GM18519 (cell line): ENCODE measurements at regions not wholly inside any gene's neighbourhood (a gene's known extent, or its start where the extent isn't known, plus 50 kb on each side); places are given as distances from the start of the nearest gene placed in this dataset.

ENCODE experiments used
- ATAC-seq: cut with Tn5 transposase; IDR thresholded peaks from one replicate; pipeline ENCODE4 v1.9.1; 2021; ENCODE audit warnings: mild to moderate bottlenecking, moderate library complexity; ENCODE audit not compliant: unreplicated experiment, low FRiP score

DNA sequence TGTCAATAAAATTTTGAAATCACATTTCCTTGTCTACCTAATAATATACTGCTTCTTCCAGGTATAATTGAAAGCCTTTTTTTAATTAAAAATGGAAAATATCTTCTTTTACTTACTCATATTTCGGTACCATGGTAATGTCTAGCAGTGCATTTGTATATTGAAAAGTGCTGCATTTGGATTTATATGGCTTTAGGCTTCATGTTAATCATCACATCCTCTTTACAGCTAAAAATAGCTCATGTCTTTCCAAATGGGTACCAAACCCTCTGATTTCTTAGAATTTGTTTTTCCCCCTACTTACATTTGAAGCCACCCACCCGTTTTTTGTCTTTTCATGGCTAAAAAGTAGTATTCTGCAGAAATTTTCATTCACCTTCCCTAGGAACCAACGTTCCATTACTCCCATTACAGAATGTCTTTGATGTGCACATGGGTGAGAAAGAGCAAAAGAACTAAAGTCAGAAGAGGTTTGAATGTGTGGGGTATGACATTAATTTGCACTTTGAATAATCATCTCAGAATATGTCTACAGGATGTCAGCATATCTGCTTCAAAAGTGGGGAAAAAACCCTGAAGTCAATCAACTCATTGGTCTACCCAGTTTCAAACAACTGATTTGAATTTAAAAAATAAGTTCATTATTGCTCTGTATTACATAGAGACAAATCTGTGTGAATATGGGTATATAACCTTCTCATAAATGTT, 935.9 kb downstream of the GATA3 start:
- no peak for ATAC-seq

DNA sequence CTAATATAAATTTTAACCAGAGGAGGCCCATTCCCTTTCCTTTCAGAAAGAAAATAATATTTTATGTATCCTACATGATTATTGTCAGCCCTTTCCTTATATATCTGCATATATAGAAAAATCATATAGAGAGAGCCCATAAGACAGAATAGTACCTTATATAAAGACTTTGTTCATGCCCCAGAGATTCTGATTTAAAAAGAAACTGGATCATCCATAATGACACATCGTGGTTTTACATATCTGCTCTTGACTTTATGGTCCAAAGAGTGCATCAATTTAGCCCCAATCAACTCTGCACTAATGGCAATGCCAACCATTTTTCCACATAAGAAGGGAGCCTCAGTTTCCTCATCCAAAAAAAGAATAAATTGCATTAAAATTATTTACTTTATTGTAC, 937.5 kb downstream of the GATA3 start:
- no peak for ATAC-seq

DNA sequence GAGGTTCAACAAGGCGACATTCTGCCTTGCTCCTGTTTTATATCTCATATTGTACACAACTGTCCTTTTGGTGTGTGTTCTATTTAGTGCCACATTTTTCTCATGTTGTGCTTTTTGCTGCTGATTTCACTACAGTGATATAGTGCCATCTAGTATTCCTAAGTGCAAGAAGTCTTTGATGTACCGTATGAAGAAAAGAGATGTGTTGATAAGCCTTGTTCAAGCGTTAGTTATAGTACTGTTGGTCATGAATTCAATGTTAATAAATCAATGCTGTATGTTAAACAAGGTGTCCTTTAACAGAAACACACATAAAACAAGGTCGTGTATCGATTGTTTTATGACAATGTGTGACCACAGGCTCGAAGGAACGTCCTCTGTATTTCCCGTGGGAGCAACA, 939.4 kb downstream of the GATA3 start:
- ATAC-seq = no peak

DNA sequence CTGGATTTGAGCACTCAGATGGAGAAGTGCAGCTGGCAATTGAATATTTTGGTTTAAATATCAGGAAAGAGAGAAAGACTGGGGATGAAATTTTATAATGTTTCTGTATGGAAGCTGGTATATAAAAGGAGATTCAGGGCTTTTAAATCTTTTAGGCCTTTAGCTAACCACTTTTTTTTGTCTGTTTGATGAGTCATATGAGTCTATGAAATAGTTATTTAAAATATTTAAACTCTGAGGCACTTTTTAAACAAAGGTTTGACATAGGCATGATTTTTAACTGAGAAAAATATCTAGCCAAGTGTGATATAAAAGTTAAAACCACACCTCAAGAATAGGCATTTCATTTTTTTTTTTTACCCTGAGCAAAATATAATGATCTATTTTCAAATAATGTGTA, 944.3 kb downstream of the GATA3 start:
- ATAC-seq = no peak

DNA sequence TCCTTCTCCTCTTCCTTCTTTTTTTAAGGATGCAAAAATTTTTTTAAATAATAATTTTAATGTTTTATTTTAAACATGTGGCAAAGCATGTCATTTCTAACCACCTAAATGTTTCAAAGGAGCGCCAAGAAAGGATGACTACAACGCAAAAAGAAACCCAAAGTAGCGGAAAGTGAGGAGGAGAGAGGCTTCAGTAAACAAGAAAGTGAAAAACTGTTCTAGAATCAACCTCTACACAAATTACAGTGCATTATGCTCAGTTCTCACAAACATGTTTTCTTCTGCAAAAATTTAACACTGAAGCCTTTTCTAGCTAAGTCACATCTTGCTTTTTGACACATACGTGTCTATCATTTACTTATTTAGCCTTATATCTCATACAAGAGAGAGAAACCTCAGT, 948.6 kb downstream of the GATA3 start:
- ATAC-seq = no peak

DNA sequence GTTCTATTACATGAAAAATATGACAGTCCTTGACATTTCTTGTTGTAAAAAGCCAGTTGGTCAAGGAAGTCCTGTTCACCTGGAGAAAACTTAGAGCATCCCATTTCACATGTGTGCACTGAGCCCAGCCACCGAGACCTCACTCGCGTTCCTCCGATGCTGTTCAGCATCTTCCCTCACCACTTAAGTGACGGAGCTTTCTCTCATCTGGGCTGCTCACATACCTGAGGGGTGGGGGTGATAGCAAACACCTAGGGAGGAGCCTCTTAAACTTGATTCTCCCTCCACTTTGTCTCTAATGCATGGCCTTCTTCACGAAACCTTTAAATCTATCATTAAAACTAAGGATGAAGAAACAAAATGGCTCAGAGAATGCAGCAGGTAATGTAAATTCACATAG, 950.2 kb downstream of the GATA3 start:
- ATAC-seq = no peak

DNA sequence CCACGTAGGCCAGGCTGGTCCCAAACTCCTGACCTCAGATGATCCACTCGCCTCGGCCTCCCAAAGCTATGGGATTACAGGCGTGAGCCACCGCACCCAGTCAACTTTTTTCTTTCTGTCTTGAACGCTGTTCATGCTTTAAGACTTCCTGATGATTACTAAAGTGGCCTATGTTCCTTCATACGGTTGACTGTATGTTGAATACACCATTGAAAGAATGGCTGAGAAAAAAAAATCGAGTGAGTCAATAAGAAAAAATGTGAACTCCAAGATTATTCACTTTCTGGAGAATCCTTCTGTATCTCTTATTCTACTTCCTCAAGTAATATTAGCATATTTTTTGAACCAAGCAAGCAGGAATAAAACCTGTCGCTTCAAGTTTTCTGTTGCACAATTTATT, 955.0 kb downstream of the GATA3 start:
- ATAC-seq = no peak

DNA sequence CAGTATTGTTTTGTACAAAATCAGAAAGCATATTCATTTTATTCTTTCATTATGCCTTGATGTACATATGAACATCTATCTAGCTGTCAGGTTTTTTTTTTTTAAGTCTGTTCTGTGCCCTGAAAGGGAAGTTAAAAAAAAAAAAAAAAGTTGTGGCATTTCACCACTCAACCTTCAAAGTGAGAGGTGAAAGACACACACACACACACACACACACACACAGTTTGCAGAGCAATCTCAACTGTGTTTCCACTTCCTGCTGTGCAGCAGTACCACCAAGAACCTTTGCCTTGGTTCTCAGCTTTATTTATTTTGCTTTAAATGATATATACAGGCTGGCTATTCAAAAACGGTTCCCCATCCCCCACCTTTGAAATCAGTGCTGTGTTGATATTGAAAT, 955.6 kb downstream of the GATA3 start:
- ATAC-seq = no peak

DNA sequence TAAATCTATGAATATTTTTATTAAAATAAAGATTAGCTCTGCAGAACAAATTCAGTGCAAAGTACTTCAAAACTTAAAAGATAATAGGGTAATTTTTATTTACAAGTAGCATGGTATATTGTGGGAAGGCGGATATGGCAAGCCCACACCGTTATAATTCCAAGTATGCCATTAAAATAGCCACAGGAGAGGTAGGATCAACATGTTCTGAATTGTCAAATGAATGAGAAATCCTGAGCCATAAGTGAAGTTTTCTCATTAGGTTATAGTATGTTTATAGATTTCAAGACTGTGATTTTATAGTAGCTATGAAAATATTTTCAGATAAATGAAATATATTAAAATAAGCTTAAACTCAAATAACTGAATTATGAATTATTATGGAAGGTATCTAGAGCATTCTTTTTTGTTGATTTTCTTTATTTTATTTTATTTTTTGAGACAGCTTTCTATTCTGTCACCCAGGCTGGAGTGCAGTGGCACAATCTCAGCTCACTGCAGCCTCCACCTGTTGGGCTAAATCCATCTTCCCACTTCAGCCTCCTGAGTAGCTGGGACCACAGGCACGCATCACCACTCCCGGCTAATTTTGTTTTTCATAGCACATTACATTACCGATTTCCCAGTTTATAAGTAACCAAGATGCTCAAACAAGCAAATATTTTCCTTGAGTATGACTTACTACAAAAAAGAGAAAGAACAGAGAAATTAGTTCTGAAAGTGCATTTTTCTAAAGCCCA, 956.6 kb downstream of the GATA3 start:
- ATAC-seq = no peak

DNA sequence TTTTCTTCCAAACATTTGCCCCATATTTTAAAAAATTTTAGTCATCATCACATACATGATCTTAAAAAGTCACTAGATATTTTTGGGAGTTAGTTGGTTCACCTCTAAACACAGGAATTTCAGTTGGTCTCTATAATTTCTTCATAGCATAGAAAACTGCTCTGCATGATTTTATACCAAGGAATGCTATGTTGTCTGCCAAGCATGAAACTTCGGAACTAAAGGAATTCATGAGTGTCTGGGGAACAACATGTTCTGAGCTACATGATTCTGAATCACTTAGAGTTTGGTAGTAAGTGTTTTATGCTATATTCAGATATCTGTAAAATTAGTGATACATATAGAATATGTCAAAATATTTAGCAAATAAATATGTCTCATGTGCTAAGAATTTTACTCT, 957.8 kb downstream of the GATA3 start:
- no peak for ATAC-seq

DNA sequence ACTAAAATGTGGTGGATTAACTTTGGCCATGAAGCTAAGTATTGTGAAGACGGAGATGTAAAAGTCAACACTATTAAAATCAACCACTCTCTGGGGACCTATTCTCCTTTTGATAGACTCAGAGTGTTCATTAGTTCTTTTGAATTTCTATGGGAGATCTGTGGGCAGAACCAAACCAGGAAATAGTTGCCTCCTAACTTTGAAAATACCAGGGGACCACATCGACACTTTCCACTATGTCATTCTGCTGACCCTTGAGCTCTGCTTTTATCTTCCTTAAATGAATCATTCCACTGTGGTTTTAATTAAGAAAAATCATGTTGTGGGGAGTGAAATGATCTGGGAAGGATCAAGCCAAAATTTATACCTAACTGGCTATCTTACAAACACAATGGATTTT, 960.5 kb downstream of the GATA3 start:
- no peak for ATAC-seq

DNA sequence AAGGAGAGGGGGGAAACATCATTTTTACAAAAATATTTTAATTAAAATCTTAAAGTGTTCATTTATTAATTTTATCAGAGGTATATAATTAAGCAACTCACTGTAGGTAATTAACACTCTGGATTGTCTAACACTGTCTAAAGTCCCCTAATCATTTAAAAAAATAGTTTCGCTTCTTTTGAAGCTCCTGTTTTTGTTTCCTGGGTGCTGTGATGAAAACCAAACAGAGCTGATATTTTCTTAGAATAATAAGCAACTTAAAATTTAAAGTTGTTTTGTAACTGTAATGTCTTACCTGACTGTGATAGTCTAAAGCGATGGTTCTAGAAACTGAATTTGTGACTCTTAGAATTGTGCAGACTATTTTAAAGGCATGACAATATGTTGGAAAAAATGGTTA, 961.0 kb downstream of the GATA3 start:
- ATAC-seq = no peak

DNA sequence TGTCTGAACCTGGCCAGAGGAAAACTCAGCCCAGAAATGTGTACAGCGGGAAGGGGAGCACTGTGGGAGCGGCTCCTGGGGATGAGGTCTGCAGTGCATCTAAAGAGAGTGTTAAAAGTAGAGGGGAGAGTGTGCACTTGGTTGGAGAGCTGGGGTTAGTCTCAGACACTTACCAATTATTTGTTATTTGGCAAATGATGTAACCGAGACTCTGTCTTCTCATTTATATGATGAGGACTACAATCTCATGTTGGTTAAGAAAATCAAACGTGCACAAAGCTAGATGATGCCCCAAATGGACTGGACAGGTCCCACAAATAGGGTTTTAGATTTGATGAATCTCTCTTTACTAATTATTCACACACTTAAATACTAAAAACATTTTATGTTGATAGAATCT, 962.4 kb downstream of the GATA3 start:
- no peak for ATAC-seq

DNA sequence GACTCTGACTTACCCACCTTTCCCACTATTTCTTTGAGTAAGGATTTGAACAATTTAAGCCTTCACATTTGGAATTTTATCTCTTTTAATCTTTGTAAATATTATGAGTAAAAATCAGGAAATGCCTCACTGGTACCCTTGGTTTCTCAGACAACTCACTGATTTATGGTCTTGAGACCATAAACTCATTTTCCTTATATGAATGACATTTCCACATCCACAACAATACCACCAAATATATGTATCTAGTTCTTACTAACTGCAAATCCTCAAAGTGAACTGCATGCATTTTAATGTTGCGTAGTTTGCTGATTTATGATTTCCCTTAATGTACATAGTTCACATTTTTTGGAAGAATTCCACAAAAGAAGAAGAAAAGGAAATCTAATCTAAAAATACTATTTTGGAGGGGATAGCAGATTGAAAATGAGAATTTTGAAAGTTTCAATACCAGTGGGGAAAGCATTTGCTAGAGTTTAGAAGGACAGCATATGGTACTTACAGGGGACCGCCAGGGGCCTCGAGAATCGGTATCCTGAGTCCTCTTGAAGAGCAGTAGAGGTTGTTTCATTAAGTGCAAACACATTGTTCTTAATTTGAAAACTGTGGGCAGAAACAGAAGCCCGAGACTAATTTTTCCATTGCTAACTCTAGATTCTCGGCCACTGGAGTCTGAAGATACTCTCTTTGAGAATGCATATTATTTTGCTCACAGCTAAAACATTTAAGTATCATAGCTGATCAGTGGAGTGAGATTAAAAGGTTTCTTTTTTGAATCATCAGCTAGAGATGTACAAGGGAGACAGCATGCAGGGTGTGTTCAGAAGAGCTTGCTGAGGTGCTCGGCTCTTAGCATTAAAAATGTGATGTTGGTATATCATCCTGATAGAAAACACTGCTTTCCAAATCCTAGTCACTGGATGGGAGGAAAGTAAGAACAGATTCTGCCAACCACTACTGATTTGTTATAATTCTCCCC, 964.0 kb downstream of the GATA3 start:
- ATAC-seq = no peak

DNA sequence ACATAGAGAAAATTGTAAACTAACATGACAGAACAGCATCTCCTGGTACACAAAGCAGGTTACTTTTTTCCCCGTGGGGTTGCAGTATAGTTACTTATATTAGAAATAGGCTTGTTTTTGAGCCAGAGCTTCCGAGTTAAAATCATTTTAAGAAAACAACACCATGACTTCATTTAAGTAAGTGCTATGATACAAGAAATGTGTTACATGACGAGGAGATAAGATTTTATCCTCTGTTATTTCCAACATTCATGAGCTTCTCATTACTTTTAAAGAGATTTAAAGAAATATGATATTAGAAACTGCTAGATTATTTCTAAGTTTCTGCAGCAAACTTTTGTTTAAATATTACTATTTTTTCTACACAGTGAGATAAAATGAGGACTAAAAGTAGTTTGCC, 968.7 kb downstream of the GATA3 start:
- no peak for ATAC-seq

DNA sequence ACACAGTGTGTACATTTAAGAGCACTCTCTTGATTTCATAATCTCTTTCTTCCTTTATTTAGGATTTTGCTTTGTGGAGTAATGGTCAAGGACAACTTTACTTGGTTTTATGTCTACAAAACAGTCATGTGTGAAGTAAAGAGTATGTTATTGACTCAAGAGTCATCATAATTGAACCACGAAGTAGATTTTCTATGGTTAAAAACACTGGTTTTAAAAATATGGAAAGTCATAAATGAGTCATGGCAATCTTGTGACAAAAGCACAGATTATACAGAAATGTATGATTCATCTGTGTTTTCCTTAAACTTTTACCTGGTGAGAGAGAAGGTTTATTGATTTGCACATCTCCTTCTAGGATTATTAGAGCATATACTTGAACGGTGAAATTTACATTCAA, 969.7 kb downstream of the GATA3 start:
- ATAC-seq = no peak

DNA sequence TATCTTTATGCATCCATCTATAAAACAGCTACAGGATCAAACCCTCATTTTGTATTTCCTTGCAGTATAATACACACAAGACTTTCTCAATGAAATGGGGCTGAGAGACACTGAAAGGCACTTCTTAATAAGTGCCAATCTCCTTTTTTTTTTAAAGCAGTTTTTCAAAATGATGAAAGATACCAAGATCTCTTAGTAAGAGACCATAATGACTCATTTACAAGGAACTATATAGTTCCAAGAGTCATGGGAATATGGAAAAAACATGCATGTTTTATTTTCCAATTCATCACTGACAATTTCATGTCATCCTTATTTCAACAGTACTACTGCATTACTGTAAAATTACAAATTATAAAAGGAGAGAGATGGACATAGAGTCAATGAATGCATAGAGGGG, 973.7 kb downstream of the GATA3 start:
- ATAC-seq = no peak

DNA sequence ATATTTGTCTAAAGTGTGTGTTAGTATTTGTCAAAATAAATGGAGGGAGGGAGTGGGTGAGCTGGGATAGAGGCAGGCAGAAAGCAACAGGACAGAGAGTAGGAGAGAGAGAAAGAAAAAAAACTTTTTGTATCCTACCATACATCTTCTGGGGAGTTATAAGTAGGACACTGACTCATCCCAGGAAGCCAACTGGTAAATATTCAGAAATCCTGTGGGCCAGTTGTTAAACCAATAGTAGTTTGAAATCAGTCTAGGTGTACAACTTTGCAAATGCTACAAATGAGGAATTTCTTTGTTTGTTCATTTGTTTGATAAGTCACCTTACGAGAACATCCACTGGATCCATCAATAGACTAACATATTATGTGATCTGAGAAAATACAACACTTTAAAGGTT, 980.9 kb downstream of the GATA3 start:
- no peak for ATAC-seq

DNA sequence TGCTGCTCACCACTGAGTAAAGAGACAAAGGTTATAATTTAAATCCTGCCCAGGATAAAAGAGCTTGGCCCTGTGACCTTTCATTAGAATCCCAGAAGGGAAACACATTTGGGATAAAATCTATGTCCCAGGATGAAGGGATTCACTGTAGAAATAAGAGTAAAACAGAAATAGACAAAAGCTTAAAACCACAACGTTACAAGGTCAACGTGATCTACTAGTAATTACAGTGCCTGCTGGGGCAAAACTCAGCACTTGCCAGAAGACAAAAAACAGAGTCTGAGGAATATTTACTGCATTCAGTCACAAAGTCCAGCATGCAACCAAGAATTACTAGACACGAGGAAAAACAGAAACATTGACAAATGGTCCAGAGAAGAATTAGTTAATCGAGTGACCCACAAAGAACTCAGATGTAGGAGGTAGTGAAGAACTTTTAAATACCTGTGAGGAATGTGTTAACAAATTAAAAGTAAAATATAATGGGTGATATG, 982.3 kb downstream of the GATA3 start:
- ATAC-seq = no peak

DNA sequence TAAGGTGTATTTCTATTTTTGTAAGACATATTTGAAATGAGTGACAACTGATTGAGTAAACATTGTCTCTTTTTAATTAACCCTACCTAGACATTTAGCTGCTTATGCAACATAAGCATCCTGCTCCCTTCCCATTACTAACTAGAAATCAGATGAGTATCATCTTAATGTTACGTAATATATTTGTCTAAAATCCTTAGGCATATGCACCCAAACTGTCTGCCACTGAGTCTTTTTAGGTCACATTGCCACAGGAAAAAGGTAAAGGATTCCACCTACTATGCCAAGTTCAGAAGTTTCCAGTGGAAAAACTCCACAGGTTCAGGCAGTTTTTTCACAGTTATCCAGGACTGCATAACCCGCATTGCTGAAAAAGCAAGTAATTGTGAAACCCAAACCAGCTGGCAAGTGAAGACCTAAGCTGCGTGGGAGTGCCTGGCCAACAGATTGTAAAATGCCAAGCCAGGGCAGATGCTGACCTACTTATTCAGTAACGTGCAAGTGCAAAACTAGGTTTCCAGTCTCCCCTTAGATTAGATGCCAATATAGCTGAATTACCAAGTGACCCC, 983.7 kb downstream of the GATA3 start:
- no peak for ATAC-seq

DNA sequence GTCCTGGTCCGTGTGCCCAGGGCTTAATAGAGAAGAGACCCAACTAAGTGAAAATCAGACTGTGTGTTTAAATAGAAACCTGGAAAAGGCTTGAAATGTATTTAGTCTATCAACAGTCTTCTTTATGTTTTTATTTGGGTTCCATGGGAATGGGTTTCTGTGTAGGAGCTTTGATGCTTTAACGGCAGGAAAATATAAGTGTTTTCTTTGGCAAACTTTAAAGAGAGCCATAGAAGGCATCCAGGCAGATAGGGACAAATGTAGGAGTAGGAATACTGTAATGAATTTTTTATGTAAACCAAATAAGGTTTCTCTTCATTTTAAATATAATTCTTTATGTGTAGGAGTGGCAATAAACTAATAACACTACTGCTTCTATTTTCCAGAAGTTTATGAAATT, 989.0 kb downstream of the GATA3 start:
- ATAC-seq = no peak
